Stimulated activated CD4-positive, alpha-beta T cell treated with anti-CD3 and anti-CD28 coated beads, Interleukin-1b, Interleukin-23, amount 100 ng/mL, for 48 hours (primary cell): ENCODE measurements at regions not wholly inside any gene's neighbourhood (a gene's known extent, or its start where the extent isn't known, plus 50 kb on each side); places are given as distances from the start of the nearest gene placed in this dataset.

Experiments used
- DNase-seq: peaks from one replicate; pipeline ENCODE4 v3.0.0-alpha.2; 2020

- DNase-seq: no peak
Measured at GRCh38 chr11:79762279-79762921, 321.6 kb upstream of the TENM4 start.

GRCh38 chr11:79758325-79758724 lies 317.5 kb upstream of the TENM4 start:
- no peak for DNase-seq

GRCh38 chr11:79747406-79747805 lies 306.6 kb upstream of the TENM4 start:
- DNase-seq: no peak

GRCh38 chr11:79744941-79745340 lies 304.1 kb upstream of the TENM4 start:
- no peak for DNase-seq

GRCh38 chr11:79742176-79742575 lies 301.3 kb upstream of the TENM4 start:
- DNase-seq: no peak

- no peak for DNase-seq
Measured at GRCh38 chr11:79739591-79739990, 298.8 kb upstream of the TENM4 start.

- DNase-seq: no peak
Measured at GRCh38 chr11:79727221-79727620, 286.4 kb upstream of the TENM4 start.

GRCh38 chr11:79720115-79720514 lies 279.3 kb upstream of the TENM4 start:
- no peak for DNase-seq

- no peak for DNase-seq
Measured at GRCh38 chr11:79708319-79708932, 267.6 kb upstream of the TENM4 start.

GRCh38 chr11:79705648-79706047 lies 264.8 kb upstream of the TENM4 start:
- DNase-seq: no peak

GRCh38 chr11:79702303-79702702 lies 261.5 kb upstream of the TENM4 start:
- DNase-seq: no peak

GRCh38 chr11:79699246-79699645 lies 258.4 kb upstream of the TENM4 start:
- no peak for DNase-seq

- DNase-seq: no peak
Measured at GRCh38 chr11:79697905-79698304, 257.1 kb upstream of the TENM4 start.

- no peak for DNase-seq
Measured at GRCh38 chr11:79694368-79694767, 253.5 kb upstream of the TENM4 start.

- no peak for DNase-seq
Measured at GRCh38 chr11:79691445-79691844, 250.6 kb upstream of the TENM4 start.

- DNase-seq: no peak
Measured at GRCh38 chr11:79686703-79687419, 246.0 kb upstream of the TENM4 start.

- no peak for DNase-seq
Measured at GRCh38 chr11:79683930-79684329, 243.1 kb upstream of the TENM4 start.

- no peak for DNase-seq
Measured at GRCh38 chr11:79678780-79679452, 238.1 kb upstream of the TENM4 start.

- no peak for DNase-seq
Measured at GRCh38 chr11:79676396-79676795, 235.6 kb upstream of the TENM4 start.

- DNase-seq: no peak
Measured at GRCh38 chr11:79675081-79675480, 234.3 kb upstream of the TENM4 start.

GRCh38 chr11:79672786-79673185 lies 232.0 kb upstream of the TENM4 start:
- DNase-seq: no peak

- DNase-seq: no peak
Measured at GRCh38 chr11:79671401-79671800, 230.6 kb upstream of the TENM4 start.

GRCh38 chr11:79670882-79671281 lies 230.1 kb upstream of the TENM4 start:
- DNase-seq: no peak

- DNase-seq: no peak
Measured at GRCh38 chr11:79668575-79668974, 227.7 kb upstream of the TENM4 start.
